ENCODE measurements at regions not wholly inside any gene's neighbourhood (a gene's known extent, or its start where the extent isn't known, plus 50 kb on each side); places are given as distances from the start of the nearest gene placed in this dataset.
A peak's percentile ranks its signal among the peaks of the same experiment; 100 is the strongest.

- DNase-seq (ENCODE audit: low read depth) = no peak
Observed at GRCh38 chr10:61175316-61175715, 231.3 kb upstream of the RHOBTB1 start.

GRCh38 chr10:61173450-61173849 lies 229.5 kb upstream of the RHOBTB1 start:
- TF ChIP-seq, protein P1, sequence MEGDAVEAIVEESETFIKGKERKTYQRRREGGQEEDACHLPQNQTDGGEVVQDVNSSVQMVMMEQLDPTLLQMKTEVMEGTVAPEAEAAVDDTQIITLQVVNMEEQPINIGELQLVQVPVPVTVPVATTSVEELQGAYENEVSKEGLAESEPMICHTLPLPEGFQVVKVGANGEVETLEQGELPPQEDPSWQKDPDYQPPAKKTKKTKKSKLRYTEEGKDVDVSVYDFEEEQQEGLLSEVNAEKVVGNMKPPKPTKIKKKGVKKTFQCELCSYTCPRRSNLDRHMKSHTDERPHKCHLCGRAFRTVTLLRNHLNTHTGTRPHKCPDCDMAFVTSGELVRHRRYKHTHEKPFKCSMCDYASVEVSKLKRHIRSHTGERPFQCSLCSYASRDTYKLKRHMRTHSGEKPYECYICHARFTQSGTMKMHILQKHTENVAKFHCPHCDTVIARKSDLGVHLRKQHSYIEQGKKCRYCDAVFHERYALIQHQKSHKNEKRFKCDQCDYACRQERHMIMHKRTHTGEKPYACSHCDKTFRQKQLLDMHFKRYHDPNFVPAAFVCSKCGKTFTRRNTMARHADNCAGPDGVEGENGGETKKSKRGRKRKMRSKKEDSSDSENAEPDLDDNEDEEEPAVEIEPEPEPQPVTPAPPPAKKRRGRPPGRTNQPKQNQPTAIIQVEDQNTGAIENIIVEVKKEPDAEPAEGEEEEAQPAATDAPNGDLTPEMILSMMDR (IDR thresholded peaks at IDR 0.05; ENCODE audit: control insufficient read depth, extremely low read depth, insufficient read depth) = no peak
- no peak overlapping the region for H3K4me3 ChIP-seq (ENCODE audit: low read depth, low read length)
- DNase-seq (ENCODE audit: low read depth) = no peak

More at GRCh38 chr10:61175316-61175715, 231.3 kb upstream of the RHOBTB1 start:
- H3K4me3 ChIP-seq (ENCODE audit: low read depth, low read length) = no peak overlapping the region
- TF ChIP-seq, protein P1 (IDR thresholded peaks at IDR 0.05; ENCODE audit: control insufficient read depth, extremely low read depth, insufficient read depth) = no peak

GRCh38 chr10:61172182-61172926 lies 228.4 kb upstream of the RHOBTB1 start:
- no peak for DNase-seq (ENCODE audit: low read depth)
- no peak overlapping the region for H3K4me3 ChIP-seq (ENCODE audit: low read depth, low read length)
- TF ChIP-seq, protein P1 (IDR thresholded peaks at IDR 0.05; ENCODE audit: control insufficient read depth, extremely low read depth, insufficient read depth) = no peak

GRCh38 chr10:61170594-61170993 lies 226.6 kb upstream of the RHOBTB1 start:
- TF ChIP-seq, protein P1 (IDR thresholded peaks at IDR 0.05; ENCODE audit: control insufficient read depth, extremely low read depth, insufficient read depth) = no peak
- H3K4me3 ChIP-seq (ENCODE audit: low read depth, low read length) = no peak overlapping the region
- no peak for DNase-seq (ENCODE audit: low read depth)

GRCh38 chr10:61169294-61169693 lies 225.3 kb upstream of the RHOBTB1 start:
- TF ChIP-seq, protein P1 (IDR thresholded peaks at IDR 0.05; ENCODE audit: control insufficient read depth, extremely low read depth, insufficient read depth) = no peak
- no peak overlapping the region for H3K4me3 ChIP-seq (ENCODE audit: low read depth, low read length)
- DNase-seq (ENCODE audit: low read depth) = no peak

GRCh38 chr10:61166489-61166888 lies 222.5 kb upstream of the RHOBTB1 start:
- TF ChIP-seq, protein P1 (IDR thresholded peaks at IDR 0.05; ENCODE audit: control insufficient read depth, extremely low read depth, insufficient read depth) = no peak
- no peak for DNase-seq (ENCODE audit: low read depth)
- H3K4me3 ChIP-seq (ENCODE audit: low read depth, low read length) = no peak overlapping the region

DNA sequence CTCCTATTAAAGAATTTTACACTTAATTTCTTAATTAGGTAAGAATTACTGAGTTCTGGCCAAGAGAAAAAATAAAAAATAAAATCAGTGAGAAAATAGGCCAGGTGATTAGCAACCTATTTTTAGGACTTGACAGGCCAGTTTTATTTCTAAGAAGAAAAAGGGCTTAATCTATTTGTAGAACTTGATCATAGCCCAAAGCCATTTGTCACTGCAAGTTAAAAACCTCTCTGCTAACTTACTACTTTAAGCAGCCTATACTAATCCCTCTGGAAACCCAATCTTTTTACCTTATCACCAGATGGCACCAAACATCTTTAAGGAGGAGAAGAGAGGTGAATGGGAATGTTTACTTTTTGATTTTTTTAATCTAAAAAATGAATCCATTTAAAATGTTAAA lies 222.1 kb upstream of the RHOBTB1 start:
- no peak for DNase-seq (ENCODE audit: low read depth)
- no peak overlapping the region for H3K4me3 ChIP-seq (ENCODE audit: low read depth, low read length)
- TF ChIP-seq, protein P1 (IDR thresholded peaks at IDR 0.05; ENCODE audit: control insufficient read depth, extremely low read depth, insufficient read depth) = peak; percentile 43

Measured in LNCaP clone FGC (cell line).